Endothelial cell of umbilical vein (primary cell): ENCODE measurements at regions not wholly inside any gene's neighbourhood (a gene's known extent, or its start where the extent isn't known, plus 50 kb on each side); places are given as distances from the start of the nearest gene placed in this dataset.

Experiments
- EZH2 ChIP-seq: IDR thresholded peaks from 2 replicates; pipeline ENCODE4 v1.6.1; 2012; ENCODE audit warnings: borderline replicate concordance, low read depth, mild to moderate bottlenecking, moderate library complexity, low read length, inconsistent platforms; ENCODE audit not compliant: severe bottlenecking
- JUN ChIP-seq: IDR thresholded peaks from 2 replicates; pipeline ENCODE4 v1.6.1; 2011; ENCODE audit warnings: borderline replicate concordance, low read depth; ENCODE audit not compliant: insufficient read length, insufficient read depth
- MYC ChIP-seq: IDR thresholded peaks from one replicate; pipeline ENCODE4 v1.6.1; 2011; ENCODE audit warnings: mild to moderate bottlenecking, low read depth, low read length
- POLR2A ChIP-seq: IDR thresholded peaks from 2 replicates; pipeline ENCODE4 v1.6.1; 2012; ENCODE audit warnings: low read depth, mild to moderate bottlenecking, control low read depth, low read length
- POLR2AphosphoS5 ChIP-seq: IDR thresholded peaks from 2 replicates; pipeline ENCODE4 v1.6.1; 2012; ENCODE audit warnings: low read depth, mild to moderate bottlenecking, control low read depth, low read length, moderate library complexity; ENCODE audit not compliant: insufficient read depth
- TF ChIP-seq, protein P1 (sequence below), 2 donors: IDR thresholded peaks; 1 replicate in 1 of 2; 2 replicates in 1 of 2; pipeline ENCODE4 v1.5.1; 2011; ENCODE audit warnings: low read length in 2 of 2, mild to moderate bottlenecking in 2 of 2, moderate library complexity in 2 of 2, control low read depth in 1 of 2, inconsistent platforms in 1 of 2, low read depth in 1 of 2; ENCODE audit not compliant: insufficient read depth in 1 of 2; ENCODE audit errors: extremely low read depth in 1 of 2
- TF ChIP-seq, protein P2 (sequence below): IDR thresholded peaks from 2 replicates; pipeline ENCODE4 v1.6.1; 2011; ENCODE audit not compliant: insufficient read depth, insufficient read length

DNA sequence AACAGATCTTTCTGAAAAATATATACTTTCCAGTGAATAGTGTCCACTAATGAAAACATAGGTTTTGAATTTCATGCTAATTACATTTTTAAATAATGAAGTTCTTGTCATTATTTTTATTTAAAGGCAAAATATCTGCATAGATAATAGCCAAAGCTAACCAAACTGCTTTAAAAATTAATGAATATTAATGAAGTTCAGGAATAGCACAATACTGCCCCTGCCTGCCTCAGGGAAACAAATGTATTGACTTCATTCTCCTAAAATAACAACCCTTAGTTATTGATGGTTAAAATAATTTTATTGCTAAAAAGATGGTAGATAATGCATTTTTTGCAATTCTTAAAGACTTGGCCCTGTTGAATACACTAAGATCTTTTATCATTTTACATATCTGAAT is 103.6 kb upstream of the SSBP2 start:
- TF ChIP-seq, protein P1, sequence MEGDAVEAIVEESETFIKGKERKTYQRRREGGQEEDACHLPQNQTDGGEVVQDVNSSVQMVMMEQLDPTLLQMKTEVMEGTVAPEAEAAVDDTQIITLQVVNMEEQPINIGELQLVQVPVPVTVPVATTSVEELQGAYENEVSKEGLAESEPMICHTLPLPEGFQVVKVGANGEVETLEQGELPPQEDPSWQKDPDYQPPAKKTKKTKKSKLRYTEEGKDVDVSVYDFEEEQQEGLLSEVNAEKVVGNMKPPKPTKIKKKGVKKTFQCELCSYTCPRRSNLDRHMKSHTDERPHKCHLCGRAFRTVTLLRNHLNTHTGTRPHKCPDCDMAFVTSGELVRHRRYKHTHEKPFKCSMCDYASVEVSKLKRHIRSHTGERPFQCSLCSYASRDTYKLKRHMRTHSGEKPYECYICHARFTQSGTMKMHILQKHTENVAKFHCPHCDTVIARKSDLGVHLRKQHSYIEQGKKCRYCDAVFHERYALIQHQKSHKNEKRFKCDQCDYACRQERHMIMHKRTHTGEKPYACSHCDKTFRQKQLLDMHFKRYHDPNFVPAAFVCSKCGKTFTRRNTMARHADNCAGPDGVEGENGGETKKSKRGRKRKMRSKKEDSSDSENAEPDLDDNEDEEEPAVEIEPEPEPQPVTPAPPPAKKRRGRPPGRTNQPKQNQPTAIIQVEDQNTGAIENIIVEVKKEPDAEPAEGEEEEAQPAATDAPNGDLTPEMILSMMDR (IDR thresholded peaks at IDR 0.05; ENCODE audit: extremely low read depth in 1 of 2, insufficient read depth in 1 of 2, low read depth in 1 of 2, low read length in 2 of 2) = no peak
- no peak for TF ChIP-seq POLR2A
- TF ChIP-seq EZH2 = no peak
- no peak for TF ChIP-seq POLR2AphosphoS5
- TF ChIP-seq JUN = no peak
- no peak for TF ChIP-seq MYC
- TF ChIP-seq, protein P2, sequence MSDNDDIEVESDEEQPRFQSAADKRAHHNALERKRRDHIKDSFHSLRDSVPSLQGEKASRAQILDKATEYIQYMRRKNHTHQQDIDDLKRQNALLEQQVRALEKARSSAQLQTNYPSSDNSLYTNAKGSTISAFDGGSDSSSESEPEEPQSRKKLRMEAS = no peak
